Neural cell (in vitro differentiated cells): ENCODE measurements at regions not wholly inside any gene's neighbourhood (a gene's known extent, or its start where the extent isn't known, plus 50 kb on each side); places are given as distances from the start of the nearest gene placed in this dataset.

Experiments
- EP300 ChIP-seq: fragments of 450-650 bp; conservative IDR thresholded peaks from 2 replicates; pipeline ENCODE4 v1.6.1; 2014; ENCODE audit warnings: antibody characterized with exemption, mild to moderate bottlenecking, moderate library complexity; ENCODE audit not compliant: poor library complexity, severe bottlenecking
- EZH2 ChIP-seq: fragments of 200-600, 300-800 bp; shearing (Covaris generic), sonication (generic); IDR thresholded peaks from 2 replicates; pipeline ENCODE4 v1.6.1; 2014; ENCODE audit warnings: antibody characterized with exemption, low read length, borderline replicate concordance, mild to moderate bottlenecking; ENCODE audit not compliant: insufficient read depth, poor library complexity, severe bottlenecking
- TF ChIP-seq, protein P1 (sequence below): fragments of 450-650 bp; IDR thresholded peaks from 2 replicates; pipeline ENCODE4 v1.5.1; 2014; ENCODE audit warnings: antibody characterized with exemption, mild to moderate bottlenecking, moderate library complexity; ENCODE audit not compliant: poor library complexity, severe bottlenecking

DNA sequence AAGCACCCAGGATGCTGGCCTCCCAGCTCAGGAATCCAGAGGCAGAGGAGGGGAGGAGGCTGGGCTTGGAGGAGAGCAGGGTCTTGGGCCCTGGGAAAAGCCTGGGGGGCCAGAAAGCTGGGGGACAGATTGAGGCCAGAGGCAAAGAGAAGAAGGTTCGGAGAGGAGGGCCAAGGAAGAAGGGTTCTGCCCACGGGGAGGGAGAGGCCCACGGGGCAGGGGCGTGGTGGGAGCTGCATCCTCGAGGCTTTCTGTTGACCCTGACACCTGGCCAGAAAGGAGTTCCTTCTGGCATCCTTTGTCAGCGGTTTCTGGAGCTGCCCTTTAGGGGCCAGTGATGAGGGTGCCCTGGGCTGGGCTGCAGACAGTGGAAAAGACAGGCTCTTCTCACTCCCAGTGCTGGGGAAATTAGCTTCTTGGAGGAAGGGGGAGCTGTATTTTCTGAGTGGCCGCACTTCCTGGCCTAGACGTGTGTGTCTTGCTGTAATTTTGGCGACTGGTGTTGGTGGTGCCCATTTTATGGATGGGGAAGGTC is 308.7 kb downstream of the SEC14L1 start:
- TF ChIP-seq, protein P1, sequence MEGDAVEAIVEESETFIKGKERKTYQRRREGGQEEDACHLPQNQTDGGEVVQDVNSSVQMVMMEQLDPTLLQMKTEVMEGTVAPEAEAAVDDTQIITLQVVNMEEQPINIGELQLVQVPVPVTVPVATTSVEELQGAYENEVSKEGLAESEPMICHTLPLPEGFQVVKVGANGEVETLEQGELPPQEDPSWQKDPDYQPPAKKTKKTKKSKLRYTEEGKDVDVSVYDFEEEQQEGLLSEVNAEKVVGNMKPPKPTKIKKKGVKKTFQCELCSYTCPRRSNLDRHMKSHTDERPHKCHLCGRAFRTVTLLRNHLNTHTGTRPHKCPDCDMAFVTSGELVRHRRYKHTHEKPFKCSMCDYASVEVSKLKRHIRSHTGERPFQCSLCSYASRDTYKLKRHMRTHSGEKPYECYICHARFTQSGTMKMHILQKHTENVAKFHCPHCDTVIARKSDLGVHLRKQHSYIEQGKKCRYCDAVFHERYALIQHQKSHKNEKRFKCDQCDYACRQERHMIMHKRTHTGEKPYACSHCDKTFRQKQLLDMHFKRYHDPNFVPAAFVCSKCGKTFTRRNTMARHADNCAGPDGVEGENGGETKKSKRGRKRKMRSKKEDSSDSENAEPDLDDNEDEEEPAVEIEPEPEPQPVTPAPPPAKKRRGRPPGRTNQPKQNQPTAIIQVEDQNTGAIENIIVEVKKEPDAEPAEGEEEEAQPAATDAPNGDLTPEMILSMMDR, result no peak
- TF ChIP-seq EZH2 (no peak), EP300 (no peak)
